ENCODE measurements at regions not wholly inside any gene's neighbourhood (a gene's known extent, or its start where the extent isn't known, plus 50 kb on each side); places are given as distances from the start of the nearest gene placed in this dataset.

GRCh38 chr12:83958997-83959396 is 953.6 kb downstream of the SLC6A15 start:
- TF ChIP-seq FOXP2 (optimal IDR thresholded peaks at IDR 0.05; ENCODE audit: borderline replicate concordance, extremely low read depth, extremely low read length, insufficient read depth), result no peak

GRCh38 chr12:83954956-83955601 is 957.5 kb downstream of the SLC6A15 start:
- TF ChIP-seq SIN3A (IDR thresholded peaks at IDR 0.05; ENCODE audit: borderline replicate concordance, insufficient read depth, low read length) (no peak), TAF1 (IDR thresholded peaks at IDR 0.05; ENCODE audit: borderline replicate concordance, insufficient read depth, low read length) (no peak), POLR2AphosphoS5 (IDR thresholded peaks at IDR 0.05; ENCODE audit: low read depth, low read length) (no peak), FOXP2 (optimal IDR thresholded peaks at IDR 0.05; ENCODE audit: borderline replicate concordance, extremely low read depth, extremely low read length, insufficient read depth) (no peak)
- TF ChIP-seq, protein P1, sequence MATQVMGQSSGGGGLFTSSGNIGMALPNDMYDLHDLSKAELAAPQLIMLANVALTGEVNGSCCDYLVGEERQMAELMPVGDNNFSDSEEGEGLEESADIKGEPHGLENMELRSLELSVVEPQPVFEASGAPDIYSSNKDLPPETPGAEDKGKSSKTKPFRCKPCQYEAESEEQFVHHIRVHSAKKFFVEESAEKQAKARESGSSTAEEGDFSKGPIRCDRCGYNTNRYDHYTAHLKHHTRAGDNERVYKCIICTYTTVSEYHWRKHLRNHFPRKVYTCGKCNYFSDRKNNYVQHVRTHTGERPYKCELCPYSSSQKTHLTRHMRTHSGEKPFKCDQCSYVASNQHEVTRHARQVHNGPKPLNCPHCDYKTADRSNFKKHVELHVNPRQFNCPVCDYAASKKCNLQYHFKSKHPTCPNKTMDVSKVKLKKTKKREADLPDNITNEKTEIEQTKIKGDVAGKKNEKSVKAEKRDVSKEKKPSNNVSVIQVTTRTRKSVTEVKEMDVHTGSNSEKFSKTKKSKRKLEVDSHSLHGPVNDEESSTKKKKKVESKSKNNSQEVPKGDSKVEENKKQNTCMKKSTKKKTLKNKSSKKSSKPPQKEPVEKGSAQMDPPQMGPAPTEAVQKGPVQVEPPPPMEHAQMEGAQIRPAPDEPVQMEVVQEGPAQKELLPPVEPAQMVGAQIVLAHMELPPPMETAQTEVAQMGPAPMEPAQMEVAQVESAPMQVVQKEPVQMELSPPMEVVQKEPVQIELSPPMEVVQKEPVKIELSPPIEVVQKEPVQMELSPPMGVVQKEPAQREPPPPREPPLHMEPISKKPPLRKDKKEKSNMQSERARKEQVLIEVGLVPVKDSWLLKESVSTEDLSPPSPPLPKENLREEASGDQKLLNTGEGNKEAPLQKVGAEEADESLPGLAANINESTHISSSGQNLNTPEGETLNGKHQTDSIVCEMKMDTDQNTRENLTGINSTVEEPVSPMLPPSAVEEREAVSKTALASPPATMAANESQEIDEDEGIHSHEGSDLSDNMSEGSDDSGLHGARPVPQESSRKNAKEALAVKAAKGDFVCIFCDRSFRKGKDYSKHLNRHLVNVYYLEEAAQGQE (IDR thresholded peaks at IDR 0.05; ENCODE audit: insufficient read depth in 1 of 2, low read depth in 2 of 2, low read length in 2 of 2), result no peak

GRCh38 chr12:83954071-83954789 is 958.4 kb downstream of the SLC6A15 start:
- TF ChIP-seq FOXP2 (optimal IDR thresholded peaks at IDR 0.05; ENCODE audit: borderline replicate concordance, extremely low read depth, extremely low read length, insufficient read depth) (no peak), POLR2AphosphoS5 (IDR thresholded peaks at IDR 0.05; ENCODE audit: low read depth, low read length) (no peak), TAF1 (IDR thresholded peaks at IDR 0.05; ENCODE audit: borderline replicate concordance, insufficient read depth, low read length) (no peak)

- no peak for TF ChIP-seq TAF1 (IDR thresholded peaks at IDR 0.05; ENCODE audit: borderline replicate concordance, insufficient read depth, low read length)
- TF ChIP-seq SIN3A (IDR thresholded peaks at IDR 0.05; ENCODE audit: borderline replicate concordance, insufficient read depth, low read length), result no peak
- no peak for TF ChIP-seq FOXP2 (optimal IDR thresholded peaks at IDR 0.05; ENCODE audit: borderline replicate concordance, extremely low read depth, extremely low read length, insufficient read depth)
- TF ChIP-seq, protein P1 (IDR thresholded peaks at IDR 0.05; ENCODE audit: insufficient read depth in 1 of 2, low read depth in 2 of 2, low read length in 2 of 2), result no peak
- TF ChIP-seq POLR2AphosphoS5 (IDR thresholded peaks at IDR 0.05; ENCODE audit: low read depth, low read length), result no peak
Observed at GRCh38 chr12:83945871-83946270, 966.7 kb downstream of the SLC6A15 start.

GRCh38 chr12:83939718-83940117 is 972.9 kb downstream of the SLC6A15 start:
- TF ChIP-seq, protein P1 (IDR thresholded peaks at IDR 0.05; ENCODE audit: insufficient read depth in 1 of 2, low read depth in 2 of 2, low read length in 2 of 2), result no peak
- TF ChIP-seq POLR2AphosphoS5 (IDR thresholded peaks at IDR 0.05; ENCODE audit: low read depth, low read length) (no peak), FOXP2 (optimal IDR thresholded peaks at IDR 0.05; ENCODE audit: borderline replicate concordance, extremely low read depth, extremely low read length, insufficient read depth) (no peak), SIN3A (IDR thresholded peaks at IDR 0.05; ENCODE audit: borderline replicate concordance, insufficient read depth, low read length) (no peak), TAF1 (IDR thresholded peaks at IDR 0.05; ENCODE audit: borderline replicate concordance, insufficient read depth, low read length) (no peak)

GRCh38 chr12:83933615-83934014 is 979.0 kb downstream of the SLC6A15 start:
- TF ChIP-seq, protein P1 (IDR thresholded peaks at IDR 0.05; ENCODE audit: insufficient read depth in 1 of 2, low read depth in 2 of 2, low read length in 2 of 2), result no peak
- no peak for TF ChIP-seq POLR2AphosphoS5 (IDR thresholded peaks at IDR 0.05; ENCODE audit: low read depth, low read length)

Data from PFSK-1 (cell line).